ENCODE measurements at regions not wholly inside any gene's neighbourhood (a gene's known extent, or its start where the extent isn't known, plus 50 kb on each side); places are given as distances from the start of the nearest gene placed in this dataset.

- no peak for DNase-seq
- Histone ChIP-seq H3K27me3 (peaks cover 28% of the 10 kb centered on the region), H3K36me3 (no peaks in the 10 kb centered on the region)
These were observed 50.6 kb upstream of the UBE3C start for GRCh38 chr7:157088136-157088535.

More at GRCh38 chr7:157088136-157088535, 50.6 kb upstream of the UBE3C start:
- no peak for TF ChIP-seq CTCF (IDR thresholded peaks at IDR 0.05; ENCODE audit: low read depth, low read length)
- no peaks in the 10 kb centered on the region for H3K4me1 ChIP-seq
- H3K9me3 ChIP-seq: no peaks in the 10 kb centered on the region
- H3K4me3 ChIP-seq (ENCODE audit: low read depth, low read length): no peak overlapping the region

Measured in BE2C (cell line).